NCI-H2196 (cell line): ENCODE measurements at regions not wholly inside any gene's neighbourhood (a gene's known extent, or its start where the extent isn't known, plus 50 kb on each side); places are given as distances from the start of the nearest gene placed in this dataset.

ENCODE experiments used
- DNase-seq: peaks from one replicate; lab custom pipeline; 2025; ENCODE audit not compliant: unreplicated experiment; lab: John Stamatoyannopoulos, UW

DNA sequence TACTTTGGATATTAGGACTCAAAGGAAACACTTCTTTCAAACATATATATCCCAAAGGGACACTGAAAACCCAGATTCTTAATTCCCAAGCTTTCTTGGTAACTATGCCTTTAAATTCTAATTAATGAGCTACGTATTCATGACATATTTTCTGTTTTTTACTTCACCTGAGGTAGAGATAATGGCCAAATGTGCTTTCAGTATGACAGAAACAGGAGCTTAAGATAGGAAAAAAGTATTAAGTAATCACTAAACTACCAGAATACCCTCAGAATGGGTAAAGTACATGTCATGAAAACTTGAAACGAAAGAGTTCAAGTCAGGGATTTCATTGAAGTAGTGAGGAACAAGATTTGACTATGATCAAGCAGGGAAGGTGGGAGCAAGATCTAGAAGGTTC lies 478.5 kb downstream of the AGTPBP1 start:
- no peak for DNase-seq

DNA sequence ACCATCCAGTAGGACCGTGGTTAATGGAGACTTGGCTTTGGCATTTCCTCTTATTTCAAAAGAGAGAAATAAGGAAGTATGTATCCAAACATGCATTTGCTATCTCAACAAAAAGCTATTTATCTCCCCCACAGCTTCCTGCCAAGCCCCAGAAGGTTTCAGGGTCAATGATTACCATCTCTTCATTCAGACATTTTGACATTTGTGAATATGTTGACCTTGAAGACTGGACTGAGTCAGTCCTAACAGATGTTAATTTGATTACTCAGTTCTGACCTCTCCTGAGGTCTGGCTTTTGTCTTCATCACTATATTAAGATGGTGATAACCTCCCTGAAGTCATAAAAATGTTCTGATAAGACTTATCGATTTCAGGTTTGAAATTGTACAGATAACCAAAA lies 479.4 kb downstream of the AGTPBP1 start:
- no peak for DNase-seq

- no peak for DNase-seq
Observed at GRCh38 chr9:85260275-85260845, 481.4 kb downstream of the AGTPBP1 start.

DNA sequence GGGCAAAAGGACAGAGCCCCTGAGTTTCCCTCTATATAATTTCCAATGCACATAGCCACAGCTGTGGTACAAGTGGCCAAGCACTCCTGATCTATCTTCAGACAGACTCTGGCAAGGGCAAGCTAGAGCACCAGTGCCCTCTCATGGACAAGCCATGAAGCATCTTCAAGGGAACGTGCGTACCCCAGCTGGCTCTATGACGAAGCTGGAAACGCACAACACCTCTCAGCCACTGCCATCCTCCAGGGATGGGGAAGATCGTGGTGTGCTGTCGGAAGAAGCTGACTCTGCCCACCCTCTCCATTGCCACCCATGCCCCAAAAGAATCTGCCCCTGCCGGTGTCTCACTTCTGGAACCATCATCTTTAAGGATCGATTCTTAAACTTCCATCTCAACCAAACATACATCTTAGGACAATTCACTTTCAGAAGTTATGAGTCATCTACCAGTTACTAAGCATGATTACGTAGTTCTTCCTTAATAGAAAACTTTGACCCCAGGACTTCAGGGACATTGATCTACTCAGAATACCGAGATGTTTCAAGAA lies 482.9 kb downstream of the AGTPBP1 start:
- peak; percentile 36 for DNase-seq

GRCh38 chr9:85258236-85258635 lies 483.5 kb downstream of the AGTPBP1 start:
- no peak for DNase-seq

GRCh38 chr9:85249313-85249621 lies 492.5 kb downstream of the AGTPBP1 start:
- no peak for DNase-seq

GRCh38 chr9:85248514-85249312 lies 493.0 kb downstream of the AGTPBP1 start:
- DNase-seq = no peak

DNA sequence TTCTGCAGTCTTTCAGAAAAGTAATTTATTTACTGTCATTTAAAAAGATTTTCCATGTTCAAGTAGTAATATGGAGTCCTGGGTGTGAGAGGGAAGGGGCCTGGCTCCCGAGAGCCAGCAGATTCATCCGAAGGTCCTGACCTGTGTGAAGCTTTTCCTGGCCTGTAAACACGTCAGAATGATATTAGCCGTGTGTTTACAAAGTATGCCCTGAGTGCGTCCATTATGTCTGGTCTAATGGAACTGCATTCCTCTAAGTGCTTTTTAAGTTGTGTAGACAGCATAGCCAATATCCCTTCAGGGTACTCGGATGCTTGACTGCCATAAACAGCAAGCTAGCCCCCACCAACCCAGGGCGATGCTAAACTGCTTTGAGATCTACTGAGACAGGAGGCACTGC lies 495.2 kb downstream of the AGTPBP1 start:
- no peak for DNase-seq

DNA sequence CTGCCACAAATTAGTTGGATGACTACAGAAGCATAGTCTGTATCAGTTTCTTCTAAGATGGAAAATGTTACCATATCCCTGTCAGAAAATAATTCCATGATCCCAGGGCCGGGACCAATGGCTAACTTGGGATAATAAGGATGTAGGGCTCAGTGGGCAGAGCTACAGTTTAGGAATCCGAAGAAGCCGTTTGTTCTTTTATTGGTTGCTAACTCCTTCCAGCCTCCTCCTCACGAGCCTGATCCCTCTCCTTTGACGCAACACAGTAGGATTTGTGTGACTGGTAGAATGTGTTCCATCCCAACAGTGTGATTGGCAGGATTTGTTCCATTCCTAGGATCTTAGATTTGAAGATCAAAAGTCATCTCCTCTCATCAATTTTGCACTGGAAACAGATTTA lies 496.9 kb downstream of the AGTPBP1 start:
- DNase-seq = no peak

DNA sequence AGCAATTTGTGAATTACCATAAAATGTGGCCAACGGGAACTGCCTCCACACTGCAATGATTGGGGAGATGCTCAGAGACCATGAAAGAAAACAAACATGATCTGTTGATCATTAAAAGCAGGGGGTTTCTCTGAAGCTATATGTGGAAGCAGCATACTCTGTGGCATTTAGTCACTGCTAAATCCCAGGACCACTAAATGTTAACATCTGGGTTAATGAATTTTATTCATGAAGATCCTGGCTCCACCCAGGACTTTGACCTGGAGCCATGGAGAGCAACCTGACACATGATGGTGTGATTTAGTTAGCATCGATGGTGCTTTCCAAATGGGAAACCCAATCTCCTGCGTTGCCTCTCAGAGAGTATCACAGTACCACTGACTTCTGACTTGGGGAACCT lies 497.8 kb downstream of the AGTPBP1 start:
- DNase-seq = no peak

GRCh38 chr9:85237478-85237877 lies 504.3 kb downstream of the AGTPBP1 start:
- no peak for DNase-seq

DNA sequence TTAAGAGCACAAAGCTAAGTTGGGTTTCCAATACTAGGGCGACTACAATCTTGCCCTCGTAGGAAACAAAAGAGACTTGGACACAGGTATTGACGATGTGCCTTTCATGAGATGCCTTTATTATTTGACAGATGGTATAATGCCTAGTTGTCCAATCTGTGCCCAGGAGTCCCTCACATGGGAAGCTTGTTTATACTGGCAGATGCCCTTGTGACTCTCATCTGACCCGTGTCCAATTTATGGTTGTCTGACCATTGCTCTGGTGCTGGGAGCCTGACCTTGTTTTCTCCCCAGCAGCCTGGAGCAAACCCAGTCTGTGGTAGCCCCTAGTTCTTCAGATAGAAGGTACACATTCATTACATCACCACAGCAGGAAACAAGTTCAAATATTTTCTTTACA lies 511.7 kb downstream of the AGTPBP1 start:
- DNase-seq = no peak

- DNase-seq = no peak
Observed at GRCh38 chr9:85228111-85228855, 513.5 kb downstream of the AGTPBP1 start.

DNA sequence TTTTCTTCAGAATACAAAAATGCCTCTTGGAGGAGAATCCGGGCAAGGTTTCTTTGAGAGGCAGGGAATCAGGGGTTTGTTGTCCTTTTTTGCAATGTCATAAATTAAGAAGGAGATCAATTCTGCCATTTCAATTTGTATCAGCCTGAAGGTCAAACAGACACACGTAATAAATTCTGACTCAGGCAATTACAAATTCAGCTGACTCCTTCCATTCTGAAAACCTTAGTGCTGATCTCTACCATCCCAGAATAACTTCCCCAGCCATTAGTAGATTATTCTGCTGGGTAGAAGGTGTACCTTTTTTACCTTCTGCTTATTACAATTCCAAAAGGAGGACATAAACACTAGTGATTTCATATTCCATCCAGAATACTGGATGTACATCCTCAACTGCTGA lies 516.6 kb downstream of the AGTPBP1 start:
- DNase-seq = no peak

- DNase-seq = no peak
Observed at GRCh38 chr9:85224729-85225128, 517.0 kb downstream of the AGTPBP1 start.

DNA sequence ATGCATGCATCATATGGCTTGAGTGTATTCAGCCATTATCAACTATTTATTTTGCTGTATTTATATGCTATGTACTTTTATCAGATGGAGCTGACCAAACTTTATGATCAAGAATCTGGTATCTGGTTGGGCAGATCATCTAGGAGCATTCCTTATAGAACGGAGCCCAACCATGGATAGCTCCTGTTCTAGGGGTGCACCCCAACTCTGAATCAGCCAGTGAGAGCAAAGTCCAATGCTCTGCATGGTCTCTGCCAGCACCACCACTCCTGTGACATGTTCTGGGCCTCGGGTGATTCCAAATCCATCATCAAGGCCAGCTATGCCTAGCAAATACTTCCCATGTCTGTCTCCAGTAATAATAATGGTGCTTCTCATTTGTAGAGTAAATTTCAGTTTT lies 517.5 kb downstream of the AGTPBP1 start:
- no peak for DNase-seq

DNA sequence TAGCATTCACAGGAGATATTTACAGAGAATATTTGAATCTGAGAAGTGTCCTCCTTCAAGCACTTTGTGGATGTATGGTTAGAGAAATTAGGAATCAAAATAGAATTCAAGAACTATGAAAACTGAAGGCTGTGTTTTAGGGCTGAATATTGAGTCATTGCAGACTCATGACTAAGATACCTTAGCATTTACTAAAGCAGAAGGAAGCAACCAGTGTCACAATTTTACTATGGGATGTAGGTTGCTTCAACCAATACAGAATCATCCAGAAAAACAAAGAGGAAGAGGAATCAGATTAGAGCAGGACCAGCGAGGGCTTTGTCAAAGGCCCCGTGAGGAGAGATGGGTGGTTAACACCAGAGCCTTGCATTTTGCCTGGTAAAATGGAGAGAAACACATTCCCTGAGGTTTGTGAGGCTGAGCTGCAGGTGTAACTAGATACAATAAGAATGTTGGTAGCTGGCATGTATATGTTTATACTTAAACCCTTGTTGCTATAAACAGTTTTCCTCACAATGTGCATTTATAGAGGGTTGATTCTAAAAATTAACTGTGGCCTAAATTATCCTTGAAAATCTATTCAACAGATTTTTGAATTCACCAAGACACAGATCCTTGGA lies 518.1 kb downstream of the AGTPBP1 start:
- DNase-seq = no peak

DNA sequence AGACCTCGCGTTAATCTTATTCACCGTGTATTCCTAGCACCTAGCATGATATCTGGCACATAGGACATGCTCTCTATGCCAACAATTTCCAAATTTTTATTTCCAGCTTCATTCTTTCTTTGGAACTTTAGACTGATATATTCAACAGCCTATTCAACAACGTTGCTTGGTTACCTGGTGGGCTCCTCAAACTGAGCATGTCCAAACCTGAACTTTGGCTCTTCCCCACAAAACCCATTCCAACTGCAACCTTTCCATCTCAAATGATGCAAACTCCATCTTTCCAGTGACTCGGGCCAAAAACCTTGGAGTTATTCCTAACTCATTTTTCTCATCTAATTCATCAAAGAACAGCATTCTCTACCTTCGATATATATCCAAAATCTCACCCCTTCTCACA lies 525.2 kb downstream of the AGTPBP1 start:
- no peak for DNase-seq

- no peak for DNase-seq
Observed at GRCh38 chr9:85215961-85216360, 525.8 kb downstream of the AGTPBP1 start.

GRCh38 chr9:85215416-85215815 lies 526.3 kb downstream of the AGTPBP1 start:
- DNase-seq = no peak
